GM18873 (cell line): ENCODE measurements at regions not wholly inside any gene's neighbourhood (a gene's known extent, or its start where the extent isn't known, plus 50 kb on each side); places are given as distances from the start of the nearest gene placed in this dataset.
A peak's percentile ranks its signal among the peaks of the same experiment; 100 is the strongest.
"Not testable (repeated sequence)": the region's sequence is repeated elsewhere in the genome, so short reads cannot be mapped to it uniquely, and the experiment has no call there.

Experiments
- ATAC-seq: cut with Tn5 transposase; IDR thresholded peaks from one replicate; pipeline ENCODE4 v1.9.1; 2021; ENCODE audit warnings: mild to moderate bottlenecking, moderate library complexity, moderate number of reproducible peaks; ENCODE audit not compliant: unreplicated experiment, low FRiP score

GRCh38 chr20:6663751-6664388 lies 103.6 kb upstream of the BMP2 start:
- no peak for ATAC-seq

- ATAC-seq: no peak
Measured at GRCh38 chr20:6663104-6663503, 104.4 kb upstream of the BMP2 start.

- ATAC-seq: no peak
Measured at GRCh38 chr20:6662309-6662708, 105.2 kb upstream of the BMP2 start.

- no peak for ATAC-seq
Measured at GRCh38 chr20:6660441-6660840, 107.0 kb upstream of the BMP2 start.

GRCh38 chr20:6658909-6659308 lies 108.6 kb upstream of the BMP2 start:
- not testable (repeated sequence) for ATAC-seq

GRCh38 chr20:6657904-6658303 lies 109.6 kb upstream of the BMP2 start:
- no peak for ATAC-seq

- no peak for ATAC-seq
Measured at GRCh38 chr20:6657111-6657510, 110.4 kb upstream of the BMP2 start.

GRCh38 chr20:6654513-6655252 lies 112.8 kb upstream of the BMP2 start:
- ATAC-seq: no peak

- no peak for ATAC-seq
Measured at GRCh38 chr20:6651561-6651960, 115.9 kb upstream of the BMP2 start.

GRCh38 chr20:6651016-6651415 lies 116.5 kb upstream of the BMP2 start:
- no peak for ATAC-seq

GRCh38 chr20:6646021-6646636 lies 121.4 kb upstream of the BMP2 start:
- ATAC-seq: no peak

GRCh38 chr20:6644813-6645628 lies 122.5 kb upstream of the BMP2 start:
- ATAC-seq: no peak

- ATAC-seq: no peak
Measured at GRCh38 chr20:6641012-6641411, 126.5 kb upstream of the BMP2 start.

GRCh38 chr20:6637160-6637579 lies 130.3 kb upstream of the BMP2 start:
- no peak for ATAC-seq

GRCh38 chr20:6636209-6637159 lies 131.0 kb upstream of the BMP2 start:
- ATAC-seq: no peak

GRCh38 chr20:6635034-6635736 lies 132.3 kb upstream of the BMP2 start:
- ATAC-seq: peak; percentile 63

- no peak for ATAC-seq
Measured at GRCh38 chr20:6632187-6632586, 135.3 kb upstream of the BMP2 start.

- no peak for ATAC-seq
Measured at GRCh38 chr20:6630514-6630913, 137.0 kb upstream of the BMP2 start.

GRCh38 chr20:6629564-6629963 lies 137.9 kb upstream of the BMP2 start:
- ATAC-seq: no peak
